Motor neuron (in vitro differentiated cells): ENCODE measurements at regions not wholly inside any gene's neighbourhood (a gene's known extent, or its start where the extent isn't known, plus 50 kb on each side); places are given as distances from the start of the nearest gene placed in this dataset.
A peak's percentile ranks its signal among the peaks of the same experiment; 100 is the strongest.

Source experiments
- ATAC-seq, 8 experiments: fragments of 200-7000 bp; cut with Tn5 transposase; replicated peaks in 6 of 8; 2 replicates each; pipeline ENCODE4 v1.8.0; 2021; ENCODE audit warnings: mild to moderate bottlenecking in 8 of 8, moderate library complexity in 8 of 8
- H3K27ac ChIP-seq, 2 donors: fragments of 250-450 bp; sonication (Bioruptor Pico); 2 replicates each; pipeline ENCODE4 v1.9.0; 2021; ENCODE audit warnings: antibody characterized with exemption in 2 of 2, mild to moderate bottlenecking in 2 of 2, moderate library complexity in 1 of 2
- H3K4me1 ChIP-seq, 2 donors: fragments of 250-450 bp; sonication (Bioruptor Pico); replicated peaks in 1 of 2; 2 replicates each; pipeline ENCODE4 v1.6.1; 2021; ENCODE audit warnings: antibody characterized with exemption in 2 of 2, mild to moderate bottlenecking in 2 of 2, moderate library complexity in 1 of 2
- H3K4me3 ChIP-seq, 5 donors: fragments of 250-450 bp; sonication (Bioruptor Pico); 2 replicates each; pipeline ENCODE4 v1.9.0; 2021; ENCODE audit warnings: antibody characterized with exemption in 5 of 5, mild to moderate bottlenecking in 5 of 5, moderate library complexity in 4 of 5
- WGBS, 10 experiments: fragments of 450-650 bp; shearing (Covaris generic); methylation state at CpG; one replicate each; pipeline ENCODE4 v1.0.0; 2022; 5-methylcytosine and 5-hydroxymethylcytosine counted together
- in situ Hi-C, 9 experiments: fragments of 400-800 bp; cut with MboI; loops; one replicate each; pipeline ENCODE4 v1.15.0; 2021; ENCODE audit warnings: low sequenced_read_pairs in 9 of 9, low pct_unique_long_range_greater_than_20kb in 2 of 9; ENCODE audit not compliant: unreplicated experiment in 9 of 9

- Histone ChIP-seq H3K27ac (no peak overlapping the region), H3K4me3 (no peak overlapping the region), H3K4me1 (peaks cover 6 to 8% of the 10 kb centered on the region in 2 donors)
- in situ Hi-C loops, result no loop called here
- ATAC-seq, result peak in 2 of 8 experiments; percentile 55 to 80
- 60 to 100% (median 67%) methylated on average over 1 to 2 of the region's 2 CpGs; no CpG with 5 or more reads in 5 of the 10 experiments for WGBS, 10 experiments
Measured at GRCh38 chr13:50197705-50198104, 182.5 kb downstream of the KCNRG start.

GRCh38 chr13:50198508-50198907 lies 183.3 kb downstream of the KCNRG start:
- no peak overlapping the region for H3K4me3 ChIP-seq
- no peak overlapping the region for H3K27ac ChIP-seq
- in situ Hi-C loops, result no loop called here
- peaks cover 14 to 16% of the 10 kb centered on the region in 2 donors for H3K4me1 ChIP-seq
- peak in 2 of 8 experiments; percentile 32 to 57 for ATAC-seq
- 0 to 100% (median 92%) methylated on average over 1 to 2 of the region's 2 CpGs; no CpG with 5 or more reads in 2 of the 10 experiments for WGBS, 10 experiments

- Histone ChIP-seq H3K4me3 (no peak overlapping the region), H3K27ac (no peak overlapping the region), H3K4me1 (peaks cover 20 to 23% of the 10 kb centered on the region in 2 donors)
- no peak for ATAC-seq
- in situ Hi-C loops, result no loop called here
- WGBS, 10 experiments, result 40 to 100% (median 90%) methylated on average over 1 to 3 of the region's 3 CpGs; no CpG with 5 or more reads in 1 of the 10 experiments
Measured at GRCh38 chr13:50200569-50200968, 185.3 kb downstream of the KCNRG start.

- H3K4me1 ChIP-seq, result peaks cover 20 to 23% of the 10 kb centered on the region in 2 donors
- ATAC-seq, result peak in 1 of 8 experiments; percentile 20
- no peak overlapping the region for H3K4me3 ChIP-seq
- no peak overlapping the region for H3K27ac ChIP-seq
- WGBS, 10 experiments, result 63 to 100% (median 88%) methylated on average over 1 to 3 of the region's 3 CpGs; no CpG with 5 or more reads in 4 of the 10 experiments
- in situ Hi-C loops, result no loop called here
Measured at GRCh38 chr13:50200988-50201387, 185.7 kb downstream of the KCNRG start.

- 33 to 84% (median 72%) methylated on average over 1 to 4 of the region's 4 CpGs; no CpG with 5 or more reads in 3 of the 10 experiments for WGBS, 10 experiments
- Histone ChIP-seq H3K27ac (no peak overlapping the region), H3K4me3 (no peak overlapping the region), H3K4me1 (peaks cover 20 to 23% of the 10 kb centered on the region in 2 donors)
- peak in 3 of 8 experiments; percentile 30 to 49 (median 37) for ATAC-seq
- in situ Hi-C loops, result no loop called here
Measured at GRCh38 chr13:50202485-50202884, 187.2 kb downstream of the KCNRG start.

- Histone ChIP-seq H3K4me3 (no peak overlapping the region), H3K27ac (no peak overlapping the region), H3K4me1 (peaks cover 21 to 23% of the 10 kb centered on the region in 2 donors)
- in situ Hi-C loops, result no loop called here
- 50 to 100% (median 76%) methylated on average over 1 of the region's 1 CpG; no CpG with 5 or more reads in 4 of the 10 experiments for WGBS, 10 experiments
- peak in 6 of 8 experiments; percentile 54 to 79 (median 77) for ATAC-seq
Measured at GRCh38 chr13:50203256-50203941, 188.2 kb downstream of the KCNRG start.

GRCh38 chr13:50205581-50205980 lies 190.3 kb downstream of the KCNRG start:
- Histone ChIP-seq H3K4me1 (peaks cover 23 to 27% of the 10 kb centered on the region in 2 donors), H3K27ac (no peak overlapping the region), H3K4me3 (no peak overlapping the region)
- WGBS, 10 experiments, result 69 to 100% (median 89%) methylated on average over 1 to 2 of the region's 2 CpGs; no CpG with 5 or more reads in 2 of the 10 experiments
- no peak for ATAC-seq
- in situ Hi-C loops, result no loop called here

GRCh38 chr13:50208826-50209335 lies 193.6 kb downstream of the KCNRG start:
- Histone ChIP-seq H3K4me1 (peaks cover 3 to 9% of the 10 kb centered on the region in 2 donors), H3K27ac (peak overlapping the region in 1 of 2 donors; percentile 4), H3K4me3 (peak overlapping the region in 2 of 5 donors; percentile 11 to 14)
- WGBS, 10 experiments, result 0 to 60% (median 22%) methylated on average over 1 to 8 of the region's 9 CpGs; no CpG with 5 or more reads in 1 of the 10 experiments
- in situ Hi-C loops, result no loop called here
- peak; percentile 96 to 99 (median 99) for ATAC-seq

GRCh38 chr13:50209631-50210030 lies 194.4 kb downstream of the KCNRG start:
- WGBS, 10 experiments, result 88 to 100% (median 100%) methylated on average over 1 of the region's 1 CpG; no CpG with 5 or more reads in 1 of the 10 experiments
- in situ Hi-C loops, result no loop called here
- H3K27ac ChIP-seq, result no peak overlapping the region

GRCh38 chr13:50213526-50213925 lies 198.3 kb downstream of the KCNRG start:
- no peak for ATAC-seq
- Histone ChIP-seq H3K27ac (no peak overlapping the region), H3K4me3 (no peak overlapping the region), H3K4me1 (peaks cover 0 to 5% of the 10 kb centered on the region in 2 donors)
- in situ Hi-C loops, result no loop called here
- WGBS, 10 experiments, result 0 to 88% (median 58%) methylated on average over 1 of the region's 1 CpG; no CpG with 5 or more reads in 4 of the 10 experiments

More at GRCh38 chr13:50209631-50210030, 194.4 kb downstream of the KCNRG start:
- no peak overlapping the region for H3K4me3 ChIP-seq
- ATAC-seq, result no peak
- H3K4me1 ChIP-seq, result peaks cover 0 to 7% of the 10 kb centered on the region in 2 donors

GRCh38 chr13:50214514-50214913 lies 199.3 kb downstream of the KCNRG start:
- H3K27ac ChIP-seq, result no peak overlapping the region
- no peaks in the 10 kb centered on the region for H3K4me1 ChIP-seq
- no peak overlapping the region for H3K4me3 ChIP-seq
- ATAC-seq, result no peak
- in situ Hi-C loops, result no loop called here

GRCh38 chr13:50215399-50215798 lies 200.2 kb downstream of the KCNRG start:
- Histone ChIP-seq H3K27ac (no peak overlapping the region), H3K4me3 (no peak overlapping the region), H3K4me1 (no peaks in the 10 kb centered on the region)
- in situ Hi-C loops, result no loop called here
- ATAC-seq, result no peak

- ATAC-seq, result no peak
- no peak overlapping the region for H3K4me3 ChIP-seq
- H3K27ac ChIP-seq, result no peak overlapping the region
- in situ Hi-C loops, result no loop called here
- peaks cover 7 to 18% of the 10 kb centered on the region in 2 donors for H3K4me1 ChIP-seq
- WGBS, 10 experiments, result 64 to 100% (median 90%) methylated on average over 1 to 3 of the region's 3 CpGs; no CpG with 5 or more reads in 1 of the 10 experiments
Measured at GRCh38 chr13:50219743-50220142, 204.5 kb downstream of the KCNRG start.
